GM06990 (cell line): ENCODE measurements at regions not wholly inside any gene's neighbourhood (a gene's known extent, or its start where the extent isn't known, plus 50 kb on each side); places are given as distances from the start of the nearest gene placed in this dataset.

Experiments used
- DNase-seq: peaks from one replicate; pipeline ENCODE4 v3.0.0-alpha.2; 2011; ENCODE audit not compliant: insufficient read length; ENCODE audit errors: extremely low read depth
- H3K27me3 ChIP-seq: replicated peaks from 2 replicates; pipeline ENCODE4 v1.6.0; 2011; ENCODE audit warnings: low read length; ENCODE audit not compliant: control insufficient read depth, insufficient read depth
- H3K36me3 ChIP-seq: 2 replicates; pipeline ENCODE4 v1.5.1; 2011; ENCODE audit warnings: low read length; ENCODE audit not compliant: control insufficient read depth, insufficient read depth
- H3K4me3 ChIP-seq: replicated peaks from 2 replicates; pipeline ENCODE4 v1.5.1; 2011; ENCODE audit warnings: low read depth, mild to moderate bottlenecking, control low read depth, low read length
- CTCF ChIP-seq: IDR thresholded peaks from 2 replicates; pipeline ENCODE4 v1.5.1; 2011; ENCODE audit warnings: low read length, control low read depth, mild to moderate bottlenecking, inconsistent platforms; ENCODE audit not compliant: insufficient read depth, poor library complexity, severe bottlenecking

GRCh38 chr15:70530503-70530902 lies 232.9 kb downstream of the UACA start:
- H3K36me3 ChIP-seq, result no peaks in the 10 kb centered on the region
- no peak for DNase-seq
- no peaks in the 10 kb centered on the region for H3K27me3 ChIP-seq
- H3K4me3 ChIP-seq, result no peak overlapping the region
- TF ChIP-seq CTCF, result no peak

- Histone ChIP-seq H3K4me3 (no peak overlapping the region), H3K36me3 (no peaks in the 10 kb centered on the region), H3K27me3 (no peaks in the 10 kb centered on the region)
- DNase-seq, result no peak
- TF ChIP-seq CTCF, result no peak
Measured at GRCh38 chr15:70530017-70530499, 233.3 kb downstream of the UACA start.

GRCh38 chr15:70528816-70529215 lies 234.5 kb downstream of the UACA start:
- H3K36me3 ChIP-seq, result no peaks in the 10 kb centered on the region
- no peak for TF ChIP-seq CTCF
- H3K27me3 ChIP-seq, result no peaks in the 10 kb centered on the region
- no peak for DNase-seq
- no peak overlapping the region for H3K4me3 ChIP-seq

- no peak for TF ChIP-seq CTCF
- H3K4me3 ChIP-seq, result no peak overlapping the region
- peak; percentile 80 for DNase-seq
- H3K27me3 ChIP-seq, result no peaks in the 10 kb centered on the region
- no peaks in the 10 kb centered on the region for H3K36me3 ChIP-seq
Measured at GRCh38 chr15:70528270-70528706, 235.1 kb downstream of the UACA start.

GRCh38 chr15:70526974-70527325 lies 236.4 kb downstream of the UACA start:
- Histone ChIP-seq H3K36me3 (no peaks in the 10 kb centered on the region), H3K27me3 (no peaks in the 10 kb centered on the region), H3K4me3 (no peak overlapping the region)
- DNase-seq, result no peak
- no peak for TF ChIP-seq CTCF
